ENCODE measurements at regions not wholly inside any gene's neighbourhood (a gene's known extent, or its start where the extent isn't known, plus 50 kb on each side); places are given as distances from the start of the nearest gene placed in this dataset.

DNA sequence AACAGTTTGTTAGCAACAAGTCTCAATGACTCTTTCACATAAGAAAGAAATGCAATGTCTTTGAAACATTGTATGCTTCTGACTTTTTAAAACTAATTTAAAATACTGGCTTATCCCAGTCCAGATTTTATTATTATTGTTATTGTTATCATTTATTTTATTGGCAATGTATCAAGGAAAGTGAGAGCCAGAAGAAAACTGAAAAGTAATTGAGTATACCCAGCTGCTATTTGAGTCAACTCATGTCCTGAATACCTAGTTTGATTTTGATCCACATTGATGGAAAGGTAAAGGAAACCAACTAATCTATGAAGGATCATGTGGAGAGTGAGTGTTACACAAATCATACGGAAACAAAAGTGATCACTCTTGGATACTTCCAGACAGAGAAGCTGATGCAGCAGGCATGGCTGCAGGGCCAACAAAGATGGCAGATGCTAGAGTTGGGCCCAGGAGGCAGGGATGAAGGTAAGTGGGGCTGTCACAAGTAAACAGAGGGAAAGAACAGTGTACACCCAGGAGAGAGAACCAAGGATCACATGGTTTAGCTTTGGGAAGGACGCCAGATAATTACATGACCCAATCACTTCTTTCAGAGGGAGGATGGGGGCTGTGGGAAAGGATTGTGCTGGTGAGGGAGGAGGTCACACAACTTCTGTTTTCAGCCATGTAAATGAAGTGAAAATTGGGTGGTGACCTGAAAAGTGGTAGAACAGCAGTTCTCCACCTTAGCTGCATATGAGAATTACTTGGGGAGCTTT is 179.2 kb upstream of the NAMPT start:
- ChIA-PET POLR2A (interaction anchor here (1.0 kb wide), 1 partner anchor 287 kb away, joined by 4 read pairs; no protein-coding TSS in a partner anchor), CTCF (interaction anchor here (1.7 kb wide), 1 partner anchor 287 kb away, joined by 7 read pairs; no protein-coding TSS in a partner anchor)
- H3K36me3 ChIP-seq (ENCODE audit: control insufficient read depth, insufficient read depth, low read length), result no peaks in the 10 kb centered on the region
- no peak overlapping the region for H3K4me3 ChIP-seq (ENCODE audit: low read depth, low read length)
- Mint-ChIP-seq H3K4me1 (ENCODE audit: low read depth, unreplicated experiment) (peaks cover 34% of the 10 kb centered on the region), H3K27ac (ENCODE audit: unreplicated experiment) (no peak overlapping the region), H3K9me3 (ENCODE audit: unreplicated experiment) (peaks cover 43% of the 10 kb centered on the region), H3K4me3 (ENCODE audit: unreplicated experiment) (no peak overlapping the region), H3K27me3 (ENCODE audit: insufficient read depth, unreplicated experiment) (no peaks in the 10 kb centered on the region), H3K36me3 (ENCODE audit: insufficient read depth, unreplicated experiment) (no peaks in the 10 kb centered on the region)
- intact Hi-C loops (cut with micrococcal nuclease; ENCODE audit: unreplicated experiment), result loop anchor here (5.0 to 10.0 kb wide), 3 partner anchors 82 to 409 kb away; no protein-coding TSS in a partner anchor
- TF ChIP-seq, protein P1, sequence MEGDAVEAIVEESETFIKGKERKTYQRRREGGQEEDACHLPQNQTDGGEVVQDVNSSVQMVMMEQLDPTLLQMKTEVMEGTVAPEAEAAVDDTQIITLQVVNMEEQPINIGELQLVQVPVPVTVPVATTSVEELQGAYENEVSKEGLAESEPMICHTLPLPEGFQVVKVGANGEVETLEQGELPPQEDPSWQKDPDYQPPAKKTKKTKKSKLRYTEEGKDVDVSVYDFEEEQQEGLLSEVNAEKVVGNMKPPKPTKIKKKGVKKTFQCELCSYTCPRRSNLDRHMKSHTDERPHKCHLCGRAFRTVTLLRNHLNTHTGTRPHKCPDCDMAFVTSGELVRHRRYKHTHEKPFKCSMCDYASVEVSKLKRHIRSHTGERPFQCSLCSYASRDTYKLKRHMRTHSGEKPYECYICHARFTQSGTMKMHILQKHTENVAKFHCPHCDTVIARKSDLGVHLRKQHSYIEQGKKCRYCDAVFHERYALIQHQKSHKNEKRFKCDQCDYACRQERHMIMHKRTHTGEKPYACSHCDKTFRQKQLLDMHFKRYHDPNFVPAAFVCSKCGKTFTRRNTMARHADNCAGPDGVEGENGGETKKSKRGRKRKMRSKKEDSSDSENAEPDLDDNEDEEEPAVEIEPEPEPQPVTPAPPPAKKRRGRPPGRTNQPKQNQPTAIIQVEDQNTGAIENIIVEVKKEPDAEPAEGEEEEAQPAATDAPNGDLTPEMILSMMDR (IDR thresholded peaks at IDR 0.05; ENCODE audit: insufficient read depth in 1 of 2, low read depth in 1 of 2, low read length in 1 of 2, severe bottlenecking in 1 of 2, unreplicated experiment in 1 of 2), result no peak
- peaks cover 39% of the 10 kb centered on the region for H3K4me1 ChIP-seq
- no peak for DNase-seq
- H3K27me3 ChIP-seq (replicated peaks; ENCODE audit: control insufficient read depth, insufficient read depth, low read length), result no peaks in the 10 kb centered on the region
- H3K9me3 ChIP-seq, result peaks cover 14% of the 10 kb centered on the region
- no TSS peak for BruUV-seq (replicated peaks)

DNA sequence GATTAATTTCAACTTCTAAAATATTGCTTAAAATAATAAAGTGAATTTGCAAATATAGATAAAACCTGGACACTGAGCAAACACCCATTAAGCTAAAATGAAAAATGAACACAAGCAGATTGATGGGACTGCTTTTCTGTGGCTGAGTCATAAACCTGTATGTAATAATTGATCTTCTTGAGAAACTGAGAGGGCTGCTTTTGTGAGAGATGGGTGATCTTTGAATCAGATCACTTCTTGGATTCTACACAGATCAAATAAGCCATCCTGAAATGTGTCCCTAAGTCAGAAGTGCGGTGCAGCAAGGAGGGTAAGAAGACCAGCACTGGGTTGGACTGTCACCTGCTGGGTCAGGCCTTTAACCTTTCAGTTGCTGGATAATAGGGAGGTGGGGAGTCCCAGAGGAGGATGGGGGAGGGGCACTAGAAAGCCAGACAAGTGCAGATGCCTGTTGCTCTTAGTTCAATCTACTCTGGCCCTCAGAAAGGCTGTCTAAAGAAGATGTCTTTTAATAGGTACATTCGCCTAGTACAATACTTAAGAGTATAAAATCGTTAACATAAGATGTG is 178.2 kb upstream of the NAMPT start:
- no peak overlapping the region for H3K27ac Mint-ChIP-seq (ENCODE audit: unreplicated experiment)
- intact Hi-C loops (cut with micrococcal nuclease; ENCODE audit: unreplicated experiment), result loop anchor here (1.0 to 10.0 kb wide), 5 partner anchors 81 to 408 kb away; no protein-coding TSS in a partner anchor
- peaks cover 14% of the 10 kb centered on the region for H3K9me3 ChIP-seq
- TF ChIP-seq, protein P1 (IDR thresholded peaks at IDR 0.05; ENCODE audit: insufficient read depth in 1 of 2, low read depth in 1 of 2, low read length in 1 of 2, severe bottlenecking in 1 of 2, unreplicated experiment in 1 of 2), result no peak
- H3K27me3 ChIP-seq (replicated peaks; ENCODE audit: control insufficient read depth, insufficient read depth, low read length), result no peaks in the 10 kb centered on the region
- ChIA-PET CTCF (interaction anchor here (0.7 to 3.0 kb wide), 8 partner anchors 11 to 286 kb away, joined by 3 to 81 read pairs (median 5); partner anchors contain the start of gene NAMPT), POLR2A (interaction anchor here (1.7 kb wide), 1 partner anchor 178 kb away, joined by 21 read pairs; the partner anchor contains the start of gene NAMPT)
- H3K36me3 Mint-ChIP-seq (ENCODE audit: insufficient read depth, unreplicated experiment), result no peaks in the 10 kb centered on the region
- no peak overlapping the region for H3K4me3 ChIP-seq (ENCODE audit: low read depth, low read length)
- H3K4me1 Mint-ChIP-seq (ENCODE audit: low read depth, unreplicated experiment), result peaks cover 38% of the 10 kb centered on the region
- peaks cover 40% of the 10 kb centered on the region for H3K9me3 Mint-ChIP-seq (ENCODE audit: unreplicated experiment)
- DNase-seq, result no peak
- H3K27me3 Mint-ChIP-seq (ENCODE audit: insufficient read depth, unreplicated experiment), result no peaks in the 10 kb centered on the region
- BruUV-seq (replicated peaks), result no TSS peak
- H3K36me3 ChIP-seq (ENCODE audit: control insufficient read depth, insufficient read depth, low read length), result no peaks in the 10 kb centered on the region
- H3K4me1 ChIP-seq, result peaks cover 39% of the 10 kb centered on the region
- H3K4me3 Mint-ChIP-seq (ENCODE audit: unreplicated experiment), result no peak overlapping the region

- no peak overlapping the region for H3K4me3 ChIP-seq (ENCODE audit: low read depth, low read length)
- peaks cover 38% of the 10 kb centered on the region for H3K4me1 Mint-ChIP-seq (ENCODE audit: low read depth, unreplicated experiment)
- no peaks in the 10 kb centered on the region for H3K36me3 ChIP-seq (ENCODE audit: control insufficient read depth, insufficient read depth, low read length)
- peaks cover 40% of the 10 kb centered on the region for H3K9me3 Mint-ChIP-seq (ENCODE audit: unreplicated experiment)
- BruUV-seq (replicated peaks), result no TSS peak
- TF ChIP-seq, protein P1 (IDR thresholded peaks at IDR 0.05; ENCODE audit: insufficient read depth in 1 of 2, low read depth in 1 of 2, low read length in 1 of 2, severe bottlenecking in 1 of 2, unreplicated experiment in 1 of 2), result peak; percentile 39 to 54
- peaks cover 14% of the 10 kb centered on the region for H3K9me3 ChIP-seq
- DNase-seq, result peak in 1 of 2 experiments; percentile 41
- H3K27me3 ChIP-seq (replicated peaks; ENCODE audit: control insufficient read depth, insufficient read depth, low read length), result no peaks in the 10 kb centered on the region
- POLR2A ChIA-PET, result interaction anchor here (0.6 to 1.7 kb wide), 2 partner anchors 111 to 177 kb away, joined by 3 to 21 read pairs; partner anchors contain the start of gene NAMPT
- no peak overlapping the region for H3K4me3 Mint-ChIP-seq (ENCODE audit: unreplicated experiment)
- no peaks in the 10 kb centered on the region for H3K27me3 Mint-ChIP-seq (ENCODE audit: insufficient read depth, unreplicated experiment)
- peaks cover 39% of the 10 kb centered on the region for H3K4me1 ChIP-seq
- CTCF ChIA-PET, result interaction anchor here (0.6 to 3.0 kb wide), 10 partner anchors 10 to 1664 kb away, joined by 3 to 81 read pairs (median 4); partner anchors contain the start of gene NAMPT
- intact Hi-C loops (cut with micrococcal nuclease; ENCODE audit: unreplicated experiment), result loop anchor here (1.0 to 10.0 kb wide), 5 partner anchors 80 to 408 kb away; no protein-coding TSS in a partner anchor
- H3K36me3 Mint-ChIP-seq (ENCODE audit: insufficient read depth, unreplicated experiment), result no peaks in the 10 kb centered on the region
- peak overlapping the region; percentile 89 for H3K27ac Mint-ChIP-seq (ENCODE audit: unreplicated experiment)
Observed at GRCh38 chr7:106462365-106462859, 177.6 kb upstream of the NAMPT start.

Measured in Caco-2 (cell line).